Stimulated activated naive CD8-positive, alpha-beta T cell treated with anti-CD3 and anti-CD28 coated beads, Interleukin-15, Interleukin-2, amounts not matched to agents 100 ng/mL and 50 ng/mL, for 24 hours (primary cell): ENCODE measurements at regions not wholly inside any gene's neighbourhood (a gene's known extent, or its start where the extent isn't known, plus 50 kb on each side); places are given as distances from the start of the nearest gene placed in this dataset.

Experiments
- H3K27ac Mint-ChIP-seq: one replicate; pipeline ENCODE4 v1.8.0; 2021; ENCODE audit warnings: mild to moderate bottlenecking, mixed read lengths
- H3K27me3 Mint-ChIP-seq: one replicate; pipeline ENCODE4 v1.8.0; 2021; ENCODE audit warnings: mixed read lengths
- H3K36me3 Mint-ChIP-seq: one replicate; pipeline ENCODE4 v1.8.0; 2021; ENCODE audit warnings: low read depth, mixed read lengths
- H3K4me1 Mint-ChIP-seq: one replicate; pipeline ENCODE4 v1.8.0; 2021; ENCODE audit warnings: low read depth, mixed read lengths
- H3K4me3 Mint-ChIP-seq: one replicate; pipeline ENCODE4 v1.8.0; 2021; ENCODE audit warnings: mild to moderate bottlenecking, mixed read lengths
- H3K9me3 Mint-ChIP-seq: one replicate; pipeline ENCODE4 v1.8.0; 2021; ENCODE audit warnings: mixed read lengths

DNA sequence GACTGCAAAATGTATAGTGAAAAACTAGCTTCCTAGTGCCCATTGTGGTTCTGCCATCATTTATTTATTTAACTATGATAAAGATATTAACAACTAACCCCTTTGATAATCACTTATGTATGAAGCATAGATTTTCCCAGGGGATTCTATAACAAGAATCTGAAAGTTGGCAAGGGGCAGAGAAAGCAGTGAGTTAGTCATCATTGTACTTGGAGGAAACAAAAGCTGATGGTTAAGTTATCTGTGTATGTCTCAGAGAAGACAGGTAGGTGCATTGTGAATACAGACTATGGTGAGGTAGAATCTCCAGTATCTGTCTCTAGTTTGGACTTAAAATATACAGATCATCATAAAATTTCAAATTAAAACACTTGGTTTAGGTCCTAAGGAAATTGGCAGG lies 2159.1 kb upstream of the CELF4 start:
- H3K27ac Mint-ChIP-seq, result no peak overlapping the region
- H3K4me1 Mint-ChIP-seq, result no peaks in the 10 kb centered on the region
- no peak overlapping the region for H3K4me3 Mint-ChIP-seq
- no peaks in the 10 kb centered on the region for H3K27me3 Mint-ChIP-seq
- H3K36me3 Mint-ChIP-seq, result no peaks in the 10 kb centered on the region
- H3K9me3 Mint-ChIP-seq, result no peaks in the 10 kb centered on the region

- no peaks in the 10 kb centered on the region for H3K27me3 Mint-ChIP-seq
- H3K4me3 Mint-ChIP-seq, result no peak overlapping the region
- no peaks in the 10 kb centered on the region for H3K4me1 Mint-ChIP-seq
- H3K9me3 Mint-ChIP-seq, result no peaks in the 10 kb centered on the region
- H3K27ac Mint-ChIP-seq, result no peak overlapping the region
- H3K36me3 Mint-ChIP-seq, result no peaks in the 10 kb centered on the region
These were observed 2156.1 kb upstream of the CELF4 start for GRCh38 chr18:39721712-39722111.

GRCh38 chr18:39713961-39714360 lies 2148.4 kb upstream of the CELF4 start:
- no peaks in the 10 kb centered on the region for H3K27me3 Mint-ChIP-seq
- H3K9me3 Mint-ChIP-seq, result peaks cover 9% of the 10 kb centered on the region
- H3K4me3 Mint-ChIP-seq, result no peak overlapping the region
- H3K4me1 Mint-ChIP-seq, result no peaks in the 10 kb centered on the region
- H3K27ac Mint-ChIP-seq, result no peak overlapping the region
- H3K36me3 Mint-ChIP-seq, result no peaks in the 10 kb centered on the region

GRCh38 chr18:39711701-39712100 lies 2146.1 kb upstream of the CELF4 start:
- Mint-ChIP-seq H3K4me3 (no peak overlapping the region), H3K27ac (no peak overlapping the region), H3K36me3 (no peaks in the 10 kb centered on the region), H3K4me1 (no peaks in the 10 kb centered on the region), H3K27me3 (no peaks in the 10 kb centered on the region), H3K9me3 (peaks cover 9% of the 10 kb centered on the region)

DNA sequence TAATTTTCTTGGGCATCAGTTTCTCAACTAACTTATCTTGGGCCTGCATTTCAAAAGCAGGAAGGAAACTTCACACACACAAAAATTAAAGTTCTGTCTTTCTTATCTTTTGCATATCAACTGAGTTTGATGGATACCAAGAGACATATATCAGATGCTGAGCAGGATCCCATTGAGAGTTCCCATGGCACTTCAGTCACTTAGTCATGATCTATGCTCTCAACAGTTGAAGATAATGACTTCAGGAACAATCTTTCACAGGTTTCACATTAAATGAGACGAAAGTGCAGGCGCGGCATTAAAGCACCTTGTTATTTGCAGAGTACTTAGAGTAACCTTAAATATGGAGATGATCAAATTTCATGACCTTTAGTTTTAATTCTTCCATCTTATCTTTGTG lies 2139.8 kb upstream of the CELF4 start:
- Mint-ChIP-seq H3K4me1 (no peaks in the 10 kb centered on the region), H3K9me3 (peaks cover 3% of the 10 kb centered on the region), H3K27me3 (no peaks in the 10 kb centered on the region), H3K27ac (no peak overlapping the region), H3K4me3 (no peak overlapping the region), H3K36me3 (no peaks in the 10 kb centered on the region)

GRCh38 chr18:39702888-39703287 lies 2137.3 kb upstream of the CELF4 start:
- Mint-ChIP-seq H3K27me3 (no peaks in the 10 kb centered on the region), H3K36me3 (no peaks in the 10 kb centered on the region), H3K27ac (no peak overlapping the region), H3K4me1 (no peaks in the 10 kb centered on the region), H3K9me3 (no peaks in the 10 kb centered on the region), H3K4me3 (no peak overlapping the region)

DNA sequence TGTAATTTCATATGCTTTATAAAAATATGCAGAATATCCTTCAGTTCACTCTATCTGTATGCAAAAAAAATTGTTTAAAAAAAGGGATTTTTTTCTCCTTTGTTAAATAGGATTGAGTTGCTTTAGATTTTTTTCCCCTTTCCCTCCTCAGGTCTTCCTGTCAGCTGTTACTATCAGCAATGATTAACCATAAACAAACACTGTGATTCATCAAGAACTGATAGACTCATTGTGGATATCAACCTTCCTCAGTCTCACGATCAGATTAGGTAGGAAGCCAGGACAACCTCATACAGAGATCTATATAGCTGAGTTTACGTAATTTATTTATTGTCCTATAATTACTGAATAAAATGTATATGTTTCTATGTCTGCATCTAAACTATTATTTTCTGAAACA lies 2136.2 kb upstream of the CELF4 start:
- H3K27ac Mint-ChIP-seq, result no peak overlapping the region
- no peaks in the 10 kb centered on the region for H3K27me3 Mint-ChIP-seq
- H3K9me3 Mint-ChIP-seq, result no peaks in the 10 kb centered on the region
- H3K4me3 Mint-ChIP-seq, result no peak overlapping the region
- no peaks in the 10 kb centered on the region for H3K4me1 Mint-ChIP-seq
- H3K36me3 Mint-ChIP-seq, result no peaks in the 10 kb centered on the region

- no peak overlapping the region for H3K4me3 Mint-ChIP-seq
- no peaks in the 10 kb centered on the region for H3K36me3 Mint-ChIP-seq
- no peaks in the 10 kb centered on the region for H3K9me3 Mint-ChIP-seq
- no peaks in the 10 kb centered on the region for H3K4me1 Mint-ChIP-seq
- H3K27me3 Mint-ChIP-seq, result no peaks in the 10 kb centered on the region
- H3K27ac Mint-ChIP-seq, result no peak overlapping the region
These were observed 2135.6 kb upstream of the CELF4 start for GRCh38 chr18:39701055-39701783.

GRCh38 chr18:39699340-39699964 lies 2133.9 kb upstream of the CELF4 start:
- H3K4me3 Mint-ChIP-seq, result no peak overlapping the region
- H3K27me3 Mint-ChIP-seq, result no peaks in the 10 kb centered on the region
- no peaks in the 10 kb centered on the region for H3K9me3 Mint-ChIP-seq
- H3K27ac Mint-ChIP-seq, result no peak overlapping the region
- H3K36me3 Mint-ChIP-seq, result no peaks in the 10 kb centered on the region
- no peaks in the 10 kb centered on the region for H3K4me1 Mint-ChIP-seq

- no peak overlapping the region for H3K27ac Mint-ChIP-seq
- H3K36me3 Mint-ChIP-seq, result no peaks in the 10 kb centered on the region
- H3K4me3 Mint-ChIP-seq, result no peak overlapping the region
- no peaks in the 10 kb centered on the region for H3K9me3 Mint-ChIP-seq
- H3K27me3 Mint-ChIP-seq, result no peaks in the 10 kb centered on the region
- no peaks in the 10 kb centered on the region for H3K4me1 Mint-ChIP-seq
These were observed 2132.8 kb upstream of the CELF4 start for GRCh38 chr18:39698436-39698835.

- Mint-ChIP-seq H3K36me3 (no peaks in the 10 kb centered on the region), H3K9me3 (no peaks in the 10 kb centered on the region), H3K27me3 (no peaks in the 10 kb centered on the region), H3K4me3 (no peak overlapping the region), H3K4me1 (no peaks in the 10 kb centered on the region), H3K27ac (no peak overlapping the region)
These were observed 2127.8 kb upstream of the CELF4 start for GRCh38 chr18:39693359-39693758.

DNA sequence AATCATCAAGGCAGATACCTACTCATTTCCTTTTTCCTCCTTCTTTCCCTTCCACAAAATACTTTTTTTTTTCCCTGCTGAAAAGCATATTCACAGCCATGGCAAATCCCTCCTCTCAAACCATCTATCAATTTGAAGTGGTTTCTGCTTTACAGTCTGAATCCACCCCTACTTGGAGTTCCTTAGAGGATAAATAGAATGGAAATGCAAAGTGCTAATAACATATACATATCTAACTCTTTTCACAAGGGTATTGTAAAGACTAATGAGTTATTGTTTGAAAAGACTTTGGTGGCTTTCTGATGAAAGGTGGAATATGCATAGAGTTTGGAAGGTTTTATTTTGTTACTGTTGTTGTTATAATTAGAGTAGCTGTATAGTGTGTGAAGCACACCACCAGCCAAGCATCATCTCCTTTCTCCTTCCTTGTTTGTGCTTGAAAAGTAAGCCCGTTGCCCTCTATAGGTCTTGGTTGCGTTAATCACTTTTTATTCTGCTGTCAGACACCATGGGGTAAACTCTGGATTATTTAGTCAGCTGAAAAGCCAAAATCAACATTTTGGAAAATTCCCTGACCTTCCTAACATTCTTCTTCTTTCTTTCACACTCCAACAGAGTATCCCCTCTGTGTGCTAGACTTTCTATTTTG lies 2126.9 kb upstream of the CELF4 start:
- H3K27me3 Mint-ChIP-seq, result no peaks in the 10 kb centered on the region
- no peaks in the 10 kb centered on the region for H3K4me1 Mint-ChIP-seq
- H3K36me3 Mint-ChIP-seq, result no peaks in the 10 kb centered on the region
- no peak overlapping the region for H3K27ac Mint-ChIP-seq
- no peaks in the 10 kb centered on the region for H3K9me3 Mint-ChIP-seq
- H3K4me3 Mint-ChIP-seq, result no peak overlapping the region

GRCh38 chr18:39685303-39685902 lies 2119.8 kb upstream of the CELF4 start:
- Mint-ChIP-seq H3K4me3 (no peak overlapping the region), H3K9me3 (no peaks in the 10 kb centered on the region), H3K4me1 (no peaks in the 10 kb centered on the region), H3K27ac (no peak overlapping the region), H3K36me3 (no peaks in the 10 kb centered on the region), H3K27me3 (no peaks in the 10 kb centered on the region)

- Mint-ChIP-seq H3K36me3 (no peaks in the 10 kb centered on the region), H3K27ac (no peak overlapping the region), H3K4me1 (no peaks in the 10 kb centered on the region), H3K27me3 (no peaks in the 10 kb centered on the region), H3K9me3 (no peaks in the 10 kb centered on the region), H3K4me3 (no peak overlapping the region)
These were observed 2115.5 kb upstream of the CELF4 start for GRCh38 chr18:39681061-39681460.

GRCh38 chr18:39675906-39676305 lies 2110.3 kb upstream of the CELF4 start:
- Mint-ChIP-seq H3K27me3 (no peaks in the 10 kb centered on the region), H3K4me1 (no peaks in the 10 kb centered on the region), H3K4me3 (no peak overlapping the region), H3K27ac (no peak overlapping the region), H3K36me3 (no peaks in the 10 kb centered on the region), H3K9me3 (no peaks in the 10 kb centered on the region)
